ENCODE measurements at regions not wholly inside any gene's neighbourhood (a gene's known extent, or its start where the extent isn't known, plus 50 kb on each side); places are given as distances from the start of the nearest gene placed in this dataset.

- intact Hi-C loops (cut with micrococcal nuclease): no loop called here
- Histone ChIP-seq H3K9ac (ENCODE audit: low read length) (no peak overlapping the region), H3K4me2 (ENCODE audit: low read length) (no peak overlapping the region)
These were observed 376.9 kb upstream of the RPS23 start for GRCh38 chr5:82655078-82655477.

More at GRCh38 chr5:82655078-82655477, 376.9 kb upstream of the RPS23 start:
- H2AFZ ChIP-seq (ENCODE audit: low read depth, low read length, poor library complexity, severe bottlenecking): no peak overlapping the region
- H4K20me1 ChIP-seq (ENCODE audit: insufficient read depth): no peaks in the 10 kb centered on the region
- ATAC-seq: no peak
- H3K9me3 ChIP-seq (ENCODE audit: control insufficient read depth in 1 of 2, insufficient read depth in 1 of 2, low read depth in 1 of 2, low read length in 2 of 2): no peaks in the 10 kb centered on the region
- H3K36me3 ChIP-seq (ENCODE audit: control insufficient read depth in 1 of 2, insufficient read depth in 2 of 2, low read length in 2 of 2): no peaks in the 10 kb centered on the region
- POLR2A ChIA-PET: no interaction called here
- RAD21 ChIA-PET (ENCODE audit: low non-redundant PET in 1 of 2, low total read pairs in 2 of 2, uncharacterized antibody in 2 of 2, unreplicated experiment in 2 of 2): no interaction called here
- no peak for DNase-seq (ENCODE audit: low read depth, low spot score)
- no peak for TF ChIP-seq SIN3A (IDR thresholded peaks at IDR 0.05; ENCODE audit: low read depth)
- TF ChIP-seq, protein P1, sequence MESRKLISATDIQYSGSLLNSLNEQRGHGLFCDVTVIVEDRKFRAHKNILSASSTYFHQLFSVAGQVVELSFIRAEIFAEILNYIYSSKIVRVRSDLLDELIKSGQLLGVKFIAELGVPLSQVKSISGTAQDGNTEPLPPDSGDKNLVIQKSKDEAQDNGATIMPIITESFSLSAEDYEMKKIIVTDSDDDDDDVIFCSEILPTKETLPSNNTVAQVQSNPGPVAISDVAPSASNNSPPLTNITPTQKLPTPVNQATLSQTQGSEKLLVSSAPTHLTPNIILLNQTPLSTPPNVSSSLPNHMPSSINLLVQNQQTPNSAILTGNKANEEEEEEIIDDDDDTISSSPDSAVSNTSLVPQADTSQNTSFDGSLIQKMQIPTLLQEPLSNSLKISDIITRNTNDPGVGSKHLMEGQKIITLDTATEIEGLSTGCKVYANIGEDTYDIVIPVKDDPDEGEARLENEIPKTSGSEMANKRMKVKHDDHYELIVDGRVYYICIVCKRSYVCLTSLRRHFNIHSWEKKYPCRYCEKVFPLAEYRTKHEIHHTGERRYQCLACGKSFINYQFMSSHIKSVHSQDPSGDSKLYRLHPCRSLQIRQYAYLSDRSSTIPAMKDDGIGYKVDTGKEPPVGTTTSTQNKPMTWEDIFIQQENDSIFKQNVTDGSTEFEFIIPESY (IDR thresholded peaks at IDR 0.05; ENCODE audit: extremely low read depth, insufficient replicate concordance, low read length): no peak
- TF ChIP-seq YY1 (IDR thresholded peaks at IDR 0.05; ENCODE audit: extremely low read depth, insufficient replicate concordance, low read depth, low read length): no peak
- no peak for TF ChIP-seq EZH2phosphoT487 (IDR thresholded peaks at IDR 0.05; ENCODE audit: borderline replicate concordance)
- no peak for TF ChIP-seq ATF3 (IDR thresholded peaks at IDR 0.05)
- TF ChIP-seq RAD21 (IDR thresholded peaks at IDR 0.05; ENCODE audit: low read depth): no peak
- no peak for TF ChIP-seq TCF7L2 (IDR thresholded peaks at IDR 0.05; ENCODE audit: borderline replicate concordance, extremely low read depth, insufficient read depth, insufficient read length)
- TF ChIP-seq POLR2A (IDR thresholded peaks at IDR 0.05; ENCODE audit: borderline replicate concordance, extremely low read depth, insufficient read depth, insufficient read length): no peak
- no peak for TF ChIP-seq SRF (IDR thresholded peaks at IDR 0.05; ENCODE audit: low read depth)
- no peak for TF ChIP-seq CEBPB (IDR thresholded peaks at IDR 0.05; ENCODE audit: low read depth)
- no peak for TF ChIP-seq JUND (IDR thresholded peaks at IDR 0.05)
- TF ChIP-seq EZH2 (IDR thresholded peaks at IDR 0.05): no peak
- TF ChIP-seq, protein P2, sequence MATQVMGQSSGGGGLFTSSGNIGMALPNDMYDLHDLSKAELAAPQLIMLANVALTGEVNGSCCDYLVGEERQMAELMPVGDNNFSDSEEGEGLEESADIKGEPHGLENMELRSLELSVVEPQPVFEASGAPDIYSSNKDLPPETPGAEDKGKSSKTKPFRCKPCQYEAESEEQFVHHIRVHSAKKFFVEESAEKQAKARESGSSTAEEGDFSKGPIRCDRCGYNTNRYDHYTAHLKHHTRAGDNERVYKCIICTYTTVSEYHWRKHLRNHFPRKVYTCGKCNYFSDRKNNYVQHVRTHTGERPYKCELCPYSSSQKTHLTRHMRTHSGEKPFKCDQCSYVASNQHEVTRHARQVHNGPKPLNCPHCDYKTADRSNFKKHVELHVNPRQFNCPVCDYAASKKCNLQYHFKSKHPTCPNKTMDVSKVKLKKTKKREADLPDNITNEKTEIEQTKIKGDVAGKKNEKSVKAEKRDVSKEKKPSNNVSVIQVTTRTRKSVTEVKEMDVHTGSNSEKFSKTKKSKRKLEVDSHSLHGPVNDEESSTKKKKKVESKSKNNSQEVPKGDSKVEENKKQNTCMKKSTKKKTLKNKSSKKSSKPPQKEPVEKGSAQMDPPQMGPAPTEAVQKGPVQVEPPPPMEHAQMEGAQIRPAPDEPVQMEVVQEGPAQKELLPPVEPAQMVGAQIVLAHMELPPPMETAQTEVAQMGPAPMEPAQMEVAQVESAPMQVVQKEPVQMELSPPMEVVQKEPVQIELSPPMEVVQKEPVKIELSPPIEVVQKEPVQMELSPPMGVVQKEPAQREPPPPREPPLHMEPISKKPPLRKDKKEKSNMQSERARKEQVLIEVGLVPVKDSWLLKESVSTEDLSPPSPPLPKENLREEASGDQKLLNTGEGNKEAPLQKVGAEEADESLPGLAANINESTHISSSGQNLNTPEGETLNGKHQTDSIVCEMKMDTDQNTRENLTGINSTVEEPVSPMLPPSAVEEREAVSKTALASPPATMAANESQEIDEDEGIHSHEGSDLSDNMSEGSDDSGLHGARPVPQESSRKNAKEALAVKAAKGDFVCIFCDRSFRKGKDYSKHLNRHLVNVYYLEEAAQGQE (IDR thresholded peaks at IDR 0.05; ENCODE audit: low read depth): no peak
- no peak for TF ChIP-seq ELF1 (IDR thresholded peaks at IDR 0.05; ENCODE audit: borderline replicate concordance, low read depth)
- no TSS peak for BruUV-seq (replicated peaks)
- no peaks in the 10 kb centered on the region for H3K9me2 ChIP-seq (ENCODE audit: insufficient read depth)
- H3K27me3 ChIP-seq (ENCODE audit: insufficient read depth, low read length): no peaks in the 10 kb centered on the region
- H3K79me2 ChIP-seq (ENCODE audit: insufficient read depth, low read length): no peaks in the 10 kb centered on the region
- CTCF ChIA-PET: no interaction called here
- H3K27ac ChIP-seq (ENCODE audit: low read depth, low read length): no peak overlapping the region
- H3K4me3 ChIP-seq (replicated peaks in 1 of 2; ENCODE audit: low read depth in 1 of 2, low read length in 2 of 2): no peak overlapping the region
- H3K4me1 ChIP-seq (ENCODE audit: control insufficient read depth in 1 of 2, insufficient read depth in 2 of 2, low read length in 2 of 2): no peaks in the 10 kb centered on the region
